ENCODE measurements at regions not wholly inside any gene's neighbourhood (a gene's known extent, or its start where the extent isn't known, plus 50 kb on each side); places are given as distances from the start of the nearest gene placed in this dataset.

DNA sequence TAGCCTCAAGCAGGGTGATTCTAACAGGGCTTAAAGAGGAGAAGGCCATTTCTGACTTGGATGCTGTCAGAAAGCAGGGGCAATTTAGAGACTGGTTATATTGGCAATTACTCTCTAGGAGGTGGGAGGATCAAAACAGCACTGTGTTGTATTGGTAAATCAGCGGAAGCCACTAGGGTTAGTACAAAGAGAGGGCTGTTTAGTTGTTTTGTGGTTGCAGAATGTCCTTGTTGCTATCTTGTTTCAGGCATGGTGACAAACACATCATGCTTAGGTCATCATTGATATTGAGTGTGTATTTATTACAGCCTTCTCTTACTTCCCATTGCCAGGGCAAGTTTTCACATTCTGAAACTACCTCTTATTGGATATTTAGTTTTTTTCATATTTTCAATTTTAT lies 165.3 kb downstream of the TAF11L14 start:
- no peak for DNase-seq (ENCODE audit: extremely low read depth, low read depth)
- TF ChIP-seq, protein P1, sequence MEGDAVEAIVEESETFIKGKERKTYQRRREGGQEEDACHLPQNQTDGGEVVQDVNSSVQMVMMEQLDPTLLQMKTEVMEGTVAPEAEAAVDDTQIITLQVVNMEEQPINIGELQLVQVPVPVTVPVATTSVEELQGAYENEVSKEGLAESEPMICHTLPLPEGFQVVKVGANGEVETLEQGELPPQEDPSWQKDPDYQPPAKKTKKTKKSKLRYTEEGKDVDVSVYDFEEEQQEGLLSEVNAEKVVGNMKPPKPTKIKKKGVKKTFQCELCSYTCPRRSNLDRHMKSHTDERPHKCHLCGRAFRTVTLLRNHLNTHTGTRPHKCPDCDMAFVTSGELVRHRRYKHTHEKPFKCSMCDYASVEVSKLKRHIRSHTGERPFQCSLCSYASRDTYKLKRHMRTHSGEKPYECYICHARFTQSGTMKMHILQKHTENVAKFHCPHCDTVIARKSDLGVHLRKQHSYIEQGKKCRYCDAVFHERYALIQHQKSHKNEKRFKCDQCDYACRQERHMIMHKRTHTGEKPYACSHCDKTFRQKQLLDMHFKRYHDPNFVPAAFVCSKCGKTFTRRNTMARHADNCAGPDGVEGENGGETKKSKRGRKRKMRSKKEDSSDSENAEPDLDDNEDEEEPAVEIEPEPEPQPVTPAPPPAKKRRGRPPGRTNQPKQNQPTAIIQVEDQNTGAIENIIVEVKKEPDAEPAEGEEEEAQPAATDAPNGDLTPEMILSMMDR (IDR thresholded peaks at IDR 0.05; ENCODE audit: low read depth, low read length, missing control alignments): no peak
- H3K4me3 ChIP-seq (replicated peaks; ENCODE audit: low read depth, low read length): no peak overlapping the region

DNA sequence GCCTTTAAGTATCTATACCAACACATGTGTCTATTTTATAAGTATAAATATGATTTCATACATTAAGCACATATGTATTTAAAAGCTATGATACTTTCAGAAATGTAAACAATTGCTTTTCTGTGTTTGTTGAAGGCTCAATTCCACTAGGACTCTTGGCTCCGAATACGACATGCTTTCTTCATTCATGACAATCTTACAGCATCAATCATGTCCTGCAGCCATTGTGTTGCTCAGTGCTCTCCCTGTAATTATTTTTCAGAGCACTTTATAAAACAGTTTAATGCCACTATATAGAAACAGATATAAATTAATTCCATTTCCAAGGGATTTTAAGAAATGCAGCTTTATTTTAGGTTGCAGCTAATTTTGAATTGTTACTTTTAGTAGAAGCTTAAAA lies 167.3 kb downstream of the TAF11L14 start:
- H3K4me3 ChIP-seq (replicated peaks; ENCODE audit: low read depth, low read length): no peak overlapping the region
- no peak for DNase-seq (ENCODE audit: extremely low read depth, low read depth)
- TF ChIP-seq, protein P1 (IDR thresholded peaks at IDR 0.05; ENCODE audit: low read depth, low read length, missing control alignments): no peak

DNA sequence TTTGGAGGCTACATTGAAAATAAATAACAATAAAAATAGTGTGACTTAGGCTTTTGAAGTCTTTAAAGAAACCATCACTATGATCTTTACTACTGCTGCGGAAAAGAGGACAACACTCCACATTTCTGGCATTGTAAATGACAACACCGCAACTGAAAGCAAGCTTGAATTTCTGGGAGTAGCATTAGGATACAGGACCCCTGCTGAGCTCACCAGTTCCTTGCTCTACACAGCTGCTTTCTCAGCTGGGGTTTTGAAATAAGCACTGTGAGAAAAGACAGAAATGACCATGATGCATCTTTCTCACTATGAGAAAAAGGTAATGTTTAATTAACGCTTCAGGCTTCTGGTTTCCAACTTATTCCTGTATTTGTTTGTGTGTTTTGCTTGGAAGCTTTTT lies 168.0 kb downstream of the TAF11L14 start:
- DNase-seq (ENCODE audit: extremely low read depth, low read depth): no peak
- TF ChIP-seq, protein P1 (IDR thresholded peaks at IDR 0.05; ENCODE audit: low read depth, low read length, missing control alignments): no peak
- H3K4me3 ChIP-seq (replicated peaks; ENCODE audit: low read depth, low read length): no peak overlapping the region

DNA sequence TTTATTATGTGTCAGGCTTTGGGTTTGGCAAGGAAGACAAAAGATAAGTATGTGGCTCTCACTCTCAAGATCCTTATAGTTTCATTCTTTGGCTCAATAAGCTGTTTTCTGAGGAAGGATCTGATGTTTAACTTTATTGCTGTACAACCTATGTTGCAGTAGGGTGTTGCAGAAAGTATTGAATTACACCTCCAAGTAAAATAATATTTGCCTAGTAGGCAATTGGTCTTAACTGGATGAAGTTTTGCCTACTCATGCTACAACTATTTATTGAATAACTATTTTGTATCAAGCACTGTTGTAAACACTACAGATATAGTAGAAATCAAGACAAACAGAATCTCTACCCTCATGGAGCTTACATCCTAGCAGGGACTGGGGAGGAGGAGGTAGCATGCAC lies 169.7 kb downstream of the TAF11L14 start:
- TF ChIP-seq, protein P1 (IDR thresholded peaks at IDR 0.05; ENCODE audit: low read depth, low read length, missing control alignments): no peak
- no peak overlapping the region for H3K4me3 ChIP-seq (replicated peaks; ENCODE audit: low read depth, low read length)
- no peak for DNase-seq (ENCODE audit: extremely low read depth, low read depth)

DNA sequence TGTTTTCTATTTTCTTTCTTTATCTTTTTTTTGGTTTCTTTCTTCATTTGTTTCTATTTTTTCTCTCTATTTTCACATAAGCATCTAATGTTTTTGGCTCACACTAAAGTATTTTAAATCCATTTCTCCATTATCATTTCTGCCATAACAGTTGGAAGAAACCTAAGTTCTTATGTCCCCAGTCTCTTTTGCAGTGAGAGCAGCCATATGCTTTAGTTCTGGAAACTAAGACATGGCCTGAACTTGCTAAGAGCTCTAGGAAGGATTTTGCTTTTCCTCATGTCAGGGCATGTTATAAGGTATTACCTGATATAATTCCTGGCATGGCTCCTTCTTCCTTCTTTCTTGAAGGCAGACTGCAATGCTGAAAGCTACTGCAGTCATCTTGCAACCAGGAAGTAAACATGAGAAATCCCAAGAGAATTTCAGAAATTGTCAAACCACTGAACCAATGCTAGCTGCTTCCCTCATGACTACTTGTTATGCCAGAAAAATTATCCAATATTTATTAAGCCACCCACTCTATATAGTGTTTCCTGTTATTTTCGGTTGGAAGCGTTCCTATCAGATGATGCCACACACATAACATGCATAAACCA lies 171.1 kb downstream of the TAF11L14 start:
- TF ChIP-seq, protein P1 (IDR thresholded peaks at IDR 0.05; ENCODE audit: low read depth, low read length, missing control alignments): no peak
- H3K4me3 ChIP-seq (replicated peaks; ENCODE audit: low read depth, low read length): no peak overlapping the region
- no peak for DNase-seq (ENCODE audit: extremely low read depth, low read depth)

DNA sequence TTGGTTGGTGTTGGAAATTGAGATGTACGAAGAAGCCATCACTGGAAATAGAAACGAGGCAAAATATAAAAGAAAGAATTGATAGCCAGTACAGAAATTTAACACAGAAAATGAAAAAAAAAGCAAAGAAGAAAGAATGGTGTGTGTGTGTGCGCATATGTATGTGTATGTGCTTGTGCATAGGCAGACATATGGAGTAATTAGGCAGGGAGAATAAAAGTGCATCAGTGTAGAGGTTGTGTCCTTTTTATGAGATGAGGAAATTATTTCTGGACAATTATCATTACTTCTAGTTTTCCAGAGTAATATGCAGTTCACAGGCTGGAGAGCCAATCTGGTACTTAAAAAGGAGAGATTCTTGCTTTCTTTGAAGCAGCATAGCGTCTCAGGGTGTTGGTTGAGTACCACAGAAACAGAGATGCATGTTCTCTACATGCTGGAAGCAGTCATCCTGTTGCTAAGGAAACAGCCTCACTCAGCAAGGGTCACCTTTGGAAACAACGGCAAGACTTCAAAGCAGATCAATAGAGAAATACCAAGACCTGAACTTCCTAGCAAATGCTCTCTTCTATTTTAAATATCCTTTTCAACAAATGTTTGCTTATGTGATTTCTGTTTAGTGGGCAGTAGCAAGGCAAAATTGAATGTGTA lies 172.7 kb downstream of the TAF11L14 start:
- DNase-seq (ENCODE audit: extremely low read depth, low read depth): no peak
- H3K4me3 ChIP-seq (replicated peaks; ENCODE audit: low read depth, low read length): no peak overlapping the region
- TF ChIP-seq, protein P1 (IDR thresholded peaks at IDR 0.05; ENCODE audit: low read depth, low read length, missing control alignments): no peak

All from HFF-Myc (cell line).